Thoracic aorta (tissue), 2 donors: ENCODE measurements at regions not wholly inside any gene's neighbourhood (a gene's known extent, or its start where the extent isn't known, plus 50 kb on each side); places are given as distances from the start of the nearest gene placed in this dataset.
"Not testable (repeated sequence)": the region's sequence is repeated elsewhere in the genome, so short reads cannot be mapped to it uniquely, and the experiment has no call there.

Source experiments
- ATAC-seq: fragments of 150-250 bp; one replicate; pipeline ENCODE4 v1.8.0; 2017; ENCODE audit warnings: low read depth; ENCODE audit not compliant: insufficient number of reproducible peaks, low FRiP score
- DNase-seq: peaks from one replicate; pipeline ENCODE4 v3.0.0-alpha.2; 2020; ENCODE audit warnings: low spot score
- H3K27ac ChIP-seq, 2 donors: fragments of 200-600 bp; sonication (generic); 1 replicate in 1 of 2; 2 replicates in 1 of 2; pipeline ENCODE4 v1.5.1; 2016; ENCODE audit warnings: mild to moderate bottlenecking in 2 of 2, moderate library complexity in 2 of 2
- H3K27me3 ChIP-seq: fragments of 200-600 bp; sonication (generic); replicated peaks from 2 replicates; pipeline ENCODE4 v1.6.0; 2016; ENCODE audit warnings: mild to moderate bottlenecking; ENCODE audit not compliant: insufficient read depth
- H3K36me3 ChIP-seq: fragments of 200-600 bp; sonication (generic); one replicate; pipeline ENCODE4 v1.5.1; 2016
- H3K4me1 ChIP-seq, 2 donors: fragments of 200-600 bp; sonication (generic); 1 replicate in 1 of 2; 2 replicates in 1 of 2; pipeline versions ENCODE4 v1.5.1 to v1.6.0; 2016; ENCODE audit warnings: low read depth in 2 of 2, mild to moderate bottlenecking in 1 of 2; ENCODE audit not compliant: control insufficient read depth in 1 of 2
- H3K4me3 ChIP-seq: fragments of 200-600 bp; sonication (generic); 2 replicates; pipeline ENCODE4 v1.5.1; 2016; ENCODE audit warnings: mild to moderate bottlenecking
- H3K9me3 ChIP-seq: fragments of 200-600 bp; sonication (generic); 2 replicates; pipeline ENCODE4 v1.5.1; 2016
- CTCF ChIP-seq: fragments of 200-600 bp; sonication (generic); IDR thresholded peaks from one replicate; pipeline ENCODE4 v1.5.1; 2019; ENCODE audit warnings: antibody characterized with exemption

DNA sequence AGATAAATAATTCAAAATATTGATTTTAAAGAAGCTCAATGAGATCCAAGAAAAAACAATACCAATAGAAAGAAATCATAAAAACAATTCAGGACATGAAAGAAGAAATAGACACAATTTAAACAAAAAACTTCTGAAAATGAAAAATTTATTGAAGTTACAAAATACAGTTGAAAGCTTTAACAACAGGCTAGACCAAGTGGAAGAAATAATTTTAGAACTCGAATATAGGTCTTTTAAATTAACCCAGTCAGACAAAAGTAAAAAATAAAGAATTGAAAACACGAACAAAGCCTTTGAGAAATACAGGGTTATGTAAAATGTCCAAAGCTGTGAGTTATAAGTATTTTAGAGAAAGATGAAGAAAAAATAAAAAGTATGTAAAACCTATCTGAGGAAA, 152.4 kb upstream of the SMIM30 start:
- TF ChIP-seq CTCF: no peak
- Histone ChIP-seq H3K4me1 (no peaks in the 10 kb centered on the region), H3K27ac (no peak overlapping the region), H3K27me3 (no peaks in the 10 kb centered on the region), H3K9me3 (peaks cover 13% of the 10 kb centered on the region), H3K36me3 (no peaks in the 10 kb centered on the region), H3K4me3 (no peak overlapping the region)
- no peak for DNase-seq
- no peak for ATAC-seq

- not testable (repeated sequence) for H3K36me3 ChIP-seq, H3K27ac ChIP-seq, H3K4me3 ChIP-seq, H3K4me1 ChIP-seq, H3K27me3 ChIP-seq, ATAC-seq, DNase-seq
- peaks cover 10% of the 10 kb centered on the region for H3K9me3 ChIP-seq
Observed at GRCh38 chr7:113269592-113269991, 151.2 kb upstream of the SMIM30 start.

DNA sequence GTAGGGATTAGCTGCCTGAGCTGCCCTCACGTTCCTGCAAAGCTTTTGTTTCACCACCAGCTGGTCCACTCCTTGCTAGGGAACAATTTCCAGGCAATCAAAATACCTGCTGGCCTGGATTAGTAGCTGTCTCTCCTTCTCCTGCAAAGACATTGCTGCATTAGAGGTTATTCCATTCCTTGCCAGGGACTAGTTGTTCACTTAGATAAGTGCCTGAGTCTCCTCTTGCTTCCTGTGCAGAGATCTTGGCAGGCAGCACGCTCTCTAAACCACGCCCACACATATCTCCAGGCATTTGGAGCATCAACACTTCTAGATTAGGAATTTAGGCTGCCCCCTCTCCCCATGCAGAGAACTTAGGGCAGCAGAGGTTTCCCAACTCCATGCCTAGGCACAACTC, 150.4 kb upstream of the SMIM30 start:
- Histone ChIP-seq H3K27ac (no peak overlapping the region), H3K4me1 (no peaks in the 10 kb centered on the region)
- no peak for ATAC-seq

DNA sequence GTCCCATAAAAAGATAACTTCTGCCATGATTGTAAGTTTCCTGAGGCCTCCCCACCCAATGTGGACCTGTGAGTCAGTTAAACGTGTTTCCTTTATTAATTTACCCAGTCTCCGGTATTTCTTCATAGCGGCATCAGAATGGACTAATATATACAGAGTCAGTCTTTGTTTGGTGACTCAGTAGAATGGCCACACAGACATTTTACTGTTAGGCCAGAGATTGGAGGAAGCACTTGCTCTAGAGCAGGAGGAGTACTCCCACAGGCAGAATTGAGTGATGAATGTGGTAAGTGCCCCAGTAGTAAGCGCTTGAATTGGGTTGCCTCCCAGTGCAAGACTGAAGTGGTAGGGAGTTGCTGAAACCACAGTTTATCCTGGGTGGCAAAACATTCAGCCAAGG, 149.5 kb upstream of the SMIM30 start:
- Histone ChIP-seq H3K9me3 (peaks cover 10% of the 10 kb centered on the region), H3K27me3 (no peaks in the 10 kb centered on the region), H3K4me1 (no peaks in the 10 kb centered on the region), H3K4me3 (no peak overlapping the region), H3K27ac (no peak overlapping the region), H3K36me3 (no peaks in the 10 kb centered on the region)
- DNase-seq: no peak
- no peak for ATAC-seq
- TF ChIP-seq CTCF: no peak

More for the DNA sequence above, 150.4 kb upstream of the SMIM30 start:
- no peak for TF ChIP-seq CTCF
- no peak overlapping the region for H3K4me3 ChIP-seq
- no peaks in the 10 kb centered on the region for H3K27me3 ChIP-seq
- H3K36me3 ChIP-seq: no peaks in the 10 kb centered on the region
- peaks cover 10% of the 10 kb centered on the region for H3K9me3 ChIP-seq
- no peak for DNase-seq

DNA sequence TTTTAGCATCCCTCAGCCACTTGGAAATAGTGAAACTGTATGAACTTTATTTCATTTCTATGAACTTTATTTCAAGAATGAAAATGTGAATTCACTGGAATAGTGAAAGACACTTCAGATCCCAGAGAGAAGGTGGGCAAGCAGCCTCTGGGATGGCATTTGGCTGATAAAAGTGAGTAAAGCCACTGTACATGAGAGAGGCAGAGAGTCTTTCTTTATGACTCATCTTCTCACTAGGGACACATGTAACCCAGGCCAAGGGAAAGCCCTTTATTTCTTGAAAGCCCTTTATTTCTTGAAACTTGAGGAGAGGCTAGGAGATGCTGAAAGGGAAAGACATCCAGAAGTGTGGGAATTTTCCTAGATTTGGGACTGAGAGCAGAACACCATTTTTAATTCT, 148.9 kb upstream of the SMIM30 start:
- DNase-seq: no peak
- Histone ChIP-seq H3K4me1 (no peaks in the 10 kb centered on the region), H3K9me3 (peaks cover 10% of the 10 kb centered on the region), H3K27me3 (no peaks in the 10 kb centered on the region), H3K36me3 (no peaks in the 10 kb centered on the region), H3K4me3 (no peak overlapping the region), H3K27ac (no peak overlapping the region)
- ATAC-seq: no peak
- no peak for TF ChIP-seq CTCF

- Histone ChIP-seq H3K36me3 (no peaks in the 10 kb centered on the region), H3K4me3 (no peak overlapping the region), H3K27ac (no peak overlapping the region), H3K9me3 (no peaks in the 10 kb centered on the region), H3K4me1 (no peaks in the 10 kb centered on the region), H3K27me3 (no peaks in the 10 kb centered on the region)
- DNase-seq (no peak), ATAC-seq (no peak)
- TF ChIP-seq CTCF: no peak
Observed at GRCh38 chr7:113263749-113264148, 145.4 kb upstream of the SMIM30 start.

DNA sequence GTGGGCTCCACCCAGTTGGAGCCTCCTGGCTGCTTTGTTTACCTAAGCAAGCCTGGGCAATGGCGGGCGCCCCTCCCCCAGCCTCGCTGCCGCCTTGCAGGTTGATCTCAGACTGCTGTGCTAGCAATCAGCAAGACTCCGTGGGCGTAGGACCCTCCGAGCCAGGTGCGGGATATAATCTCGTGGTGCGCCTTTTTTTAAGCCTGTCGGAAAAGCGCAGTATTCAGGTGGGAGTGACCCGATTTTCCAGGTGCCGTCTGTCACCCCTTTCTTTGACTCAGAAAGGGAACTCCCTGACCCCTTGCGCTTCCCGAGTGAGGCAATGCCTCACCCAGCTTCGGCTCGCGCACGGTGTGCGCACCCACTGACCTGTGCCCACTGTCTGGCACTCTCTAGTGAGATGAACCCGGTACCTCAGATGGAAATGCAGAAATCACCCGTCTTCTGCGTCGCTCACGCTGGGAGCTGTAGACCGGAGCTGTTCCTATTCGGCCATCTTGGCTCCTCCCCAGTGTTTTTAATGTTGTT, 144.9 kb upstream of the SMIM30 start:
- H3K27ac ChIP-seq, DNase-seq, H3K4me3 ChIP-seq, H3K27me3 ChIP-seq, ATAC-seq, H3K36me3 ChIP-seq, H3K4me1 ChIP-seq, H3K9me3 ChIP-seq: not testable (repeated sequence)
